H9 (cell line): ENCODE measurements at regions not wholly inside any gene's neighbourhood (a gene's known extent, or its start where the extent isn't known, plus 50 kb on each side); places are given as distances from the start of the nearest gene placed in this dataset.

Experiments
- DNase-seq: peaks from one replicate; pipeline ENCODE4 v3.0.0-alpha.2; 2017
- H2AFZ ChIP-seq: one replicate; pipeline ENCODE4 v1.6.1; 2013; ENCODE audit warnings: mild to moderate bottlenecking, low read length, control low read depth, moderate library complexity
- H2AK5ac ChIP-seq: 2 replicates; pipeline ENCODE4 v1.6.1; 2013; ENCODE audit warnings: low read length, control low read depth, mixed read lengths; ENCODE audit not compliant: insufficient read length
- H2BK120ac ChIP-seq: one replicate; pipeline ENCODE4 v1.6.1; 2013; ENCODE audit warnings: low read depth, mild to moderate bottlenecking, low read length, control low read depth, inconsistent platforms; ENCODE audit not compliant: poor library complexity, severe bottlenecking
- H2BK12ac ChIP-seq: 2 replicates; pipeline ENCODE4 v1.6.1; 2013; ENCODE audit warnings: low read length, control low read depth, mixed read lengths, low read depth; ENCODE audit not compliant: insufficient read length
- H2BK15ac ChIP-seq: 2 replicates; pipeline ENCODE4 v1.6.1; 2013; ENCODE audit warnings: low read depth, low read length, control low read depth
- H2BK20ac ChIP-seq: one replicate; pipeline ENCODE4 v1.6.1; 2013; ENCODE audit warnings: low read depth, mild to moderate bottlenecking, low read length, control low read depth, inconsistent platforms; ENCODE audit not compliant: poor library complexity, severe bottlenecking
- H2BK5ac ChIP-seq: 2 replicates; pipeline ENCODE4 v1.6.1; 2013; ENCODE audit warnings: low read length, control low read depth, mixed read lengths; ENCODE audit not compliant: insufficient read length
- H3K14ac ChIP-seq: 2 replicates; pipeline ENCODE4 v1.6.1; 2013; ENCODE audit warnings: low read length, control low read depth; ENCODE audit not compliant: insufficient read depth
- H3K18ac ChIP-seq: 2 replicates; pipeline ENCODE4 v1.6.1; 2013; ENCODE audit warnings: low read depth, mild to moderate bottlenecking, mixed read lengths, low read length, control low read depth; ENCODE audit not compliant: insufficient read length
- H3K23ac ChIP-seq: 2 replicates; pipeline ENCODE4 v1.6.1; 2013; ENCODE audit warnings: low read length, control low read depth, mixed read lengths, low read depth; ENCODE audit not compliant: insufficient read length
- H3K23me2 ChIP-seq: 2 replicates; pipeline ENCODE4 v1.6.1; 2013; ENCODE audit warnings: low read depth, mild to moderate bottlenecking, mixed read lengths, low read length, control low read depth; ENCODE audit not compliant: insufficient read length, poor library complexity, severe bottlenecking
- H3K27ac ChIP-seq: 2 replicates; pipeline ENCODE4 v1.5.1; 2013; ENCODE audit warnings: low read length, control low read depth, mixed read lengths, low read depth; ENCODE audit not compliant: insufficient read length
- H3K27me3 ChIP-seq: 2 replicates; pipeline ENCODE4 v1.6.1; 2013; ENCODE audit warnings: low read length, control low read depth, inconsistent platforms; ENCODE audit not compliant: insufficient read depth
- H3K4ac ChIP-seq: 2 replicates; pipeline ENCODE4 v1.6.1; 2013; ENCODE audit warnings: low read depth, mild to moderate bottlenecking, control low read depth, inconsistent platforms, low read length, moderate library complexity
- H3K4me1 ChIP-seq: 2 replicates; pipeline ENCODE4 v1.6.1; 2013; ENCODE audit warnings: low read length, control low read depth, inconsistent platforms; ENCODE audit not compliant: insufficient read depth
- H3K4me2 ChIP-seq: 2 replicates; pipeline ENCODE4 v1.6.1; 2013; ENCODE audit warnings: low read length, control low read depth, mixed read lengths; ENCODE audit not compliant: insufficient read length, insufficient read depth
- H3K56ac ChIP-seq: 2 replicates; pipeline ENCODE4 v1.6.1; 2013; ENCODE audit warnings: low read depth, mild to moderate bottlenecking, mixed read lengths, low read length, control low read depth; ENCODE audit not compliant: insufficient read length
- H3K79me1 ChIP-seq: 2 replicates; pipeline ENCODE4 v1.6.1; 2013; ENCODE audit warnings: low read depth, mild to moderate bottlenecking, moderate library complexity, low read length, control low read depth, inconsistent platforms; ENCODE audit not compliant: insufficient read depth, poor library complexity, severe bottlenecking
- H3K79me2 ChIP-seq: 2 replicates; pipeline ENCODE4 v1.6.1; 2013; ENCODE audit warnings: low read length, control low read depth, inconsistent platforms; ENCODE audit not compliant: insufficient read depth
- H3K9ac ChIP-seq: 2 replicates; pipeline ENCODE4 v1.6.1; 2013; ENCODE audit warnings: low read length, control low read depth, mixed read lengths; ENCODE audit not compliant: insufficient read length; ENCODE audit errors: extremely low read depth
- H3K9me3 ChIP-seq: one replicate; pipeline ENCODE4 v1.6.1; 2013; ENCODE audit warnings: low read depth, low read length, inconsistent platforms; ENCODE audit not compliant: control insufficient read depth
- H3T11ph ChIP-seq: one replicate; pipeline ENCODE4 v1.6.1; 2013; ENCODE audit warnings: mild to moderate bottlenecking, low read length, control low read depth, inconsistent platforms
- H4K20me1 ChIP-seq: one replicate; pipeline ENCODE4 v1.6.1; 2013; ENCODE audit not compliant: control insufficient read depth, insufficient read length, insufficient read depth
- H4K5ac ChIP-seq: 2 replicates; pipeline ENCODE4 v1.6.1; 2013; ENCODE audit warnings: low read depth, mild to moderate bottlenecking, mixed read lengths, low read length, control low read depth; ENCODE audit not compliant: insufficient read length
- H4K8ac ChIP-seq: replicated peaks from 2 replicates; pipeline ENCODE4 v1.6.1; 2013; ENCODE audit warnings: low read length, control low read depth, mixed read lengths, low read depth; ENCODE audit not compliant: insufficient read length
- H4K91ac ChIP-seq: 2 replicates; pipeline ENCODE4 v1.6.1; 2013; ENCODE audit warnings: low read depth, mild to moderate bottlenecking, moderate library complexity, mixed read lengths, low read length, control low read depth; ENCODE audit not compliant: insufficient read length
- H3K27ac Mint-ChIP-seq, 3 experiments: 2 replicates in 2 of 3; 3 replicates in 1 of 3; pipeline ENCODE4 v1.8.0; 2020 to 2021; ENCODE audit warnings: mixed read lengths in 3 of 3, mild to moderate bottlenecking in 1 of 3, moderate library complexity in 1 of 3
- H3K27me3 Mint-ChIP-seq: 2 replicates; pipeline ENCODE4 v1.8.0; 2021; ENCODE audit warnings: low read depth, mild to moderate bottlenecking, moderate library complexity, mixed read lengths
- H3K36me3 Mint-ChIP-seq, 3 experiments: 2 replicates in 2 of 3; 3 replicates in 1 of 3; pipeline ENCODE4 v1.8.0; 2020 to 2021; ENCODE audit warnings: low read depth in 3 of 3, mixed read lengths in 3 of 3; ENCODE audit not compliant: insufficient read depth in 1 of 3
- H3K4me1 Mint-ChIP-seq, 2 experiments: 2 replicates each; pipeline ENCODE4 v1.8.0; 2020; ENCODE audit warnings: mixed read lengths in 2 of 2
- H3K4me3 Mint-ChIP-seq, 2 experiments: 2 replicates in 1 of 2; 3 replicates in 1 of 2; pipeline ENCODE4 v1.8.0; 2020 to 2021; ENCODE audit warnings: mild to moderate bottlenecking in 2 of 2, mixed read lengths in 2 of 2, moderate library complexity in 1 of 2
- H3K9me3 Mint-ChIP-seq, 2 experiments: 2 replicates in 1 of 2; 3 replicates in 1 of 2; pipeline ENCODE4 v1.8.0; 2020; ENCODE audit warnings: mild to moderate bottlenecking in 2 of 2, mixed read lengths in 2 of 2, moderate library complexity in 1 of 2
- CTCF ChIP-seq: fragments of 200-600 bp; sonication (generic); conservative IDR thresholded peaks from 3 replicates; pipeline ENCODE4 v1.8.0; 2021; ENCODE audit warnings: antibody characterized with exemption, mild to moderate bottlenecking
- WGBS: extraction: QIAGEN DNeasy Blood & Tissue Kit; methylation state at CpG from one replicate; pipeline ENCODE4 v1.1.7; 2013; ENCODE audit warnings: missing lambda C conversion rate, low lambda C conversion rate, mixed read lengths; ENCODE audit not compliant: insufficient read length; ENCODE audit errors: extremely low coverage; 5-methylcytosine and 5-hydroxymethylcytosine counted together

DNA sequence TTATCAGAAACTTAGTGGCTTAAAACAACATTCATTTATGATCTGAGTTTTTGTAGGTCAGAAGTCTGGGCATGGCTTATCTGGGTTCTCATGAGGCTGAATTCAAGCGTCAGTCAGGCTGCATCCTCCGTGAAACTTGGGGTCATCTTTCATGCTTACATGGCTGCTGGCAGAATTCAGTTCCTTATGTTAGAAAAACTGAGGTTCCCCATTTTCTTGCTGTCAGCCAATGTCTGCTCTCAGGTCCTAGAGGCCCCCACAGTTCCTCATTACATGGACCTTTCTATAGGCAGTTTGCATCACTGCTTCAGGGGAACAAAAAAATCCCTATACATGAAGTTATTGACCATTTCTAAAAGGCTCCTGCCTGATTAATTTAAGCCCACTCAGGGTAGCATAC is 83.8 kb upstream of the NMUR2 start:
- Mint-ChIP-seq H3K9me3 (no peaks in the 10 kb centered on the region; a peak in 1 of 5 replicates), H3K36me3 (no peaks in the 10 kb centered on the region), H3K27ac (no peak overlapping the region), H3K27me3 (no peaks in the 10 kb centered on the region), H3K4me3 (no peak overlapping the region), H3K4me1 (no peaks in the 10 kb centered on the region)
- no peaks in the 10 kb centered on the region for H3K79me2 ChIP-seq
- no peaks in the 10 kb centered on the region for H3K79me1 ChIP-seq
- no peak overlapping the region for H3K4ac ChIP-seq
- H3K27me3 ChIP-seq, result no peaks in the 10 kb centered on the region
- H2BK5ac ChIP-seq, result no peak overlapping the region
- no peak overlapping the region for H3K4me2 ChIP-seq
- no peak overlapping the region for H2AK5ac ChIP-seq
- no peaks in the 10 kb centered on the region for H4K20me1 ChIP-seq
- no peak overlapping the region for H3K14ac ChIP-seq
- no peaks in the 10 kb centered on the region for H3K9me3 ChIP-seq
- no peak overlapping the region for H3K9ac ChIP-seq
- TF ChIP-seq CTCF, result no peak
- no CpG with 5 or more reads among the region's 2 CpGs for WGBS
- H2BK12ac ChIP-seq, result no peak overlapping the region
- H3K56ac ChIP-seq, result no peak overlapping the region
- H3T11ph ChIP-seq, result no peak overlapping the region
- no peak for DNase-seq
- no peak overlapping the region for H3K18ac ChIP-seq
- H2BK120ac ChIP-seq, result no peak overlapping the region
- no peak overlapping the region for H2BK15ac ChIP-seq
- H4K5ac ChIP-seq, result no peak overlapping the region
- H3K4me1 ChIP-seq, result no peaks in the 10 kb centered on the region
- no peak overlapping the region for H2AFZ ChIP-seq
- H2BK20ac ChIP-seq, result no peak overlapping the region
- H3K23me2 ChIP-seq, result no peaks in the 10 kb centered on the region
- no peak overlapping the region for H4K91ac ChIP-seq
- H4K8ac ChIP-seq, result no peak overlapping the region
- H3K27ac ChIP-seq, result no peak overlapping the region
- no peak overlapping the region for H3K23ac ChIP-seq
